ENCODE measurements at regions not wholly inside any gene's neighbourhood (a gene's known extent, or its start where the extent isn't known, plus 50 kb on each side); places are given as distances from the start of the nearest gene placed in this dataset.

GRCh38 chr18:31213641-31214040 is 51.0 kb upstream of the DSC1 start:
- no peak for DNase-seq

GRCh38 chr18:31217038-31217849 is 54.6 kb upstream of the DSC1 start:
- no peak for DNase-seq

- DNase-seq = no peak
Measured at GRCh38 chr18:31218671-31219383, 56.2 kb upstream of the DSC1 start.

- DNase-seq = no peak
Measured at GRCh38 chr18:31219395-31219794, 56.7 kb upstream of the DSC1 start.

GRCh38 chr18:31223371-31223770 is 60.7 kb upstream of the DSC1 start:
- no peak for DNase-seq

- DNase-seq = no peak
Measured at GRCh38 chr18:31225668-31226067, 63.0 kb upstream of the DSC1 start.

- DNase-seq = no peak
Measured at GRCh38 chr18:31227497-31228229, 65.0 kb upstream of the DSC1 start.

GRCh38 chr18:31229829-31230228 is 67.2 kb upstream of the DSC1 start:
- DNase-seq = no peak

- no peak for DNase-seq
Measured at GRCh38 chr18:31230495-31230894, 67.8 kb upstream of the DSC1 start.

GRCh38 chr18:31232013-31232412 is 69.4 kb upstream of the DSC1 start:
- DNase-seq = no peak

- DNase-seq = no peak
Measured at GRCh38 chr18:31232775-31233424, 70.2 kb upstream of the DSC1 start.

GRCh38 chr18:31233621-31234275 is 71.1 kb upstream of the DSC1 start:
- DNase-seq = no peak

- DNase-seq = no peak
Measured at GRCh38 chr18:31235856-31236255, 73.2 kb upstream of the DSC1 start.

- DNase-seq = no peak
Measured at GRCh38 chr18:31237142-31237541, 74.5 kb upstream of the DSC1 start.

- no peak for DNase-seq
Measured at GRCh38 chr18:31241425-31241824, 76.5 kb upstream of the DSG1 start.

GRCh38 chr18:31241900-31242409 is 76.0 kb upstream of the DSG1 start:
- DNase-seq = no peak

GRCh38 chr18:31243740-31244512 is 74.0 kb upstream of the DSG1 start:
- no peak for DNase-seq

GRCh38 chr18:31244771-31245394 is 73.1 kb upstream of the DSG1 start:
- DNase-seq = no peak

- DNase-seq = no peak
Measured at GRCh38 chr18:31245820-31246219, 72.1 kb upstream of the DSG1 start.

GRCh38 chr18:31246460-31246859 is 71.5 kb upstream of the DSG1 start:
- DNase-seq = no peak

GRCh38 chr18:31247574-31248199 is 70.3 kb upstream of the DSG1 start:
- DNase-seq = peak in 1 of 2 donors; percentile 4
